HG02840 (cell line): ENCODE measurements at regions not wholly inside any gene's neighbourhood (a gene's known extent, or its start where the extent isn't known, plus 50 kb on each side); places are given as distances from the start of the nearest gene placed in this dataset.

ENCODE experiments used
- ATAC-seq: cut with Tn5 transposase; IDR thresholded peaks from one replicate; pipeline ENCODE4 v1.9.1; 2021; ENCODE audit warnings: mild to moderate bottlenecking, moderate library complexity, moderate number of reproducible peaks; ENCODE audit not compliant: unreplicated experiment, low FRiP score

DNA sequence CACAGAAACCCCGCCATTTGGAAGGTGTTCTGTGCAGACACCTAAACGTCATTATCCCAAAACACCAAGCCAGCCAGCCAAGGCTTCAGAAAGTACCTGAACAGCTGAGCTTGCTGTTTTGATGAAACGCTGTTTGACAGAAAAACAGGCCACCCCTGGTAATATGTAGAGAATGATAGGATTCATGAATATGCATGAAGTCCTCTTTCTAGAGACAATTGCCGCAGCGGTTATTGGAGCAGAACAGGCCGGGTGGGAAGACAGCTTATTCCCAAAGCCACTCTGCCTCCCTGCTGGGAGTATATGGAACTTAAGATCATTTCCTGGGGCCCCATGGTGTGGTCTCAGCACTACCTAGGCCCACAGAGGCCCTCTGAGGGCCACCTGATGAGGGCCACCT is 229.5 kb downstream of the UQCRFS1 start:
- ATAC-seq: no peak

DNA sequence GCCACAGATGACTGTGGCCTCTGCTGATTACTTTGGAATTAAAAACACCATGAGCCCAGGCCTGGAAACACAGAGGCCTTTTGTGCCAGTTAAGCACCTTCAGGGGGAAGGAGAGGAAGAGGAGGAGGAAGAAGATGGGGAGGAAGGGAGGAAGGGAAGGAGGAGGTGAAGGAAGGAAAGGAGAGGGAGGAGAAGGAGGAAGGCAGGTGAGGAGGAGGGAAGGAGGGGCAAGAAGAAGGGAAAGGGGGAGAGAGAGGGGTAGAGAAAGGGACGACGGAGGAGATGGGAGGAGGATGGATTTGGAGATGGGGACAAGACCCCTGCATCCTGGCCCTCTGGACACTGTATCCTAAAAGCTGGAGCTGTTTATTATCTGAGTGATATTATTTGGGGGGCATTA is 231.0 kb downstream of the UQCRFS1 start:
- no peak for ATAC-seq

DNA sequence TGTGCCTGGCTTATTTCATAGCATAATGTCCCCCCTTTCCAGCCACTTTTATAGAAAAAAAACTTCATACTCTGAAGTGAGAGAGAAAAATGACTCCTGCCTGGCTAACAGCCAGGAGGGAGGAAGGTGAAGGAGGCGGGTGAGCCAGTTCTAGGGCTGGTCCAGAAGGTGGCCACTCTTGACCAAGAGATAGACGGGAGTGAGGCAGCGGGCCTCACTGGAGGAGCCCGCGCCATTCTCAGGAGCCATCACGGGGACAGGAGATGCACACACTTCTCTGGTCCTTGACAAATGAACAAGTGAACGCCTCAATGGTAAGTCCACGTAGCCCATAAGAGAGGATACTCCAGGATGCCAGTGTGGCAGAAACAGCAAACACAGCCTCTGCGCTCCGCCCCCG is 231.4 kb downstream of the UQCRFS1 start:
- ATAC-seq: no peak

- ATAC-seq: no peak
Measured at GRCh38 chr19:28980236-28980868, 232.6 kb downstream of the UQCRFS1 start.

- ATAC-seq: no peak
Measured at GRCh38 chr19:28977826-28978225, 235.1 kb downstream of the UQCRFS1 start.

DNA sequence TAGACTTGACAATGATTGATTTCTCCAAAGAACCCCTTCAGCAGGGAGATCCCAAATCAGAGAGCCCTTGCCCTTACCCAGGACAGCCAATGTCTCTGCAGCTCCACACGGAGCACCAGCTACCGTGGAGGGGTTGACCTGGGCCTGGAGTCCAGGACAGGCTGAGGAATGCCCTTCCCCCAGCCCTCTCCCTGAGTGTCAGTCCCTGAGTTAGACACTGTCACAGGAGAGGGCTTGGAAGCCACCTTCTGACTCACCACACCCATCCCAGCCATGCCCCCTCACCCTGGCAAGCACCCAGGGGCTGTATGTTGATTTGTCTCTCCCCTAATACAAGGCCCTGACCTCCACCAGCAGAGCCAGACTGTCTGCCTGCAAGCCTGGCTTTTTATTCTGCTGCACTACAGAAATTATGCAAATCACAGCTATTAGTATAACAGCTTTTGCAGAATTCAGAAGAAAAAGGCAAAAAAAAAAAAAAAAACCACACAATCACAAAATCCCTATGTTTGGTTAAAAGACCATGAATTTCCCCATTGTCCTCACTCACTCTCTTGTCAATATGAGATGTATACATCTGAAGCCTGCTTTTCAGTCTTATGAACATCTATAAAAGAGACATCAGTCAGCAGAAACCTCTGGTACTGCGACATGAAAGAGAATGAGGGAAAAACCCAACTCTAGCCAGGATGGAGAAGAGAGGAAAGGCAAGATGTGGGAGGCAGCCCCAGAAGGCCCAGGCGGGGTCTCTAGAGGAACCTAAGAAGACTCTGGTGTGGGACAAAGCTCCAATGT is 240.7 kb downstream of the UQCRFS1 start:
- no peak for ATAC-seq

- no peak for ATAC-seq
Measured at GRCh38 chr19:28971513-28971912, 241.4 kb downstream of the UQCRFS1 start.

- no peak for ATAC-seq
Measured at GRCh38 chr19:28971049-28971448, 241.9 kb downstream of the UQCRFS1 start.

- ATAC-seq: no peak
Measured at GRCh38 chr19:28968721-28969120, 244.2 kb downstream of the UQCRFS1 start.

DNA sequence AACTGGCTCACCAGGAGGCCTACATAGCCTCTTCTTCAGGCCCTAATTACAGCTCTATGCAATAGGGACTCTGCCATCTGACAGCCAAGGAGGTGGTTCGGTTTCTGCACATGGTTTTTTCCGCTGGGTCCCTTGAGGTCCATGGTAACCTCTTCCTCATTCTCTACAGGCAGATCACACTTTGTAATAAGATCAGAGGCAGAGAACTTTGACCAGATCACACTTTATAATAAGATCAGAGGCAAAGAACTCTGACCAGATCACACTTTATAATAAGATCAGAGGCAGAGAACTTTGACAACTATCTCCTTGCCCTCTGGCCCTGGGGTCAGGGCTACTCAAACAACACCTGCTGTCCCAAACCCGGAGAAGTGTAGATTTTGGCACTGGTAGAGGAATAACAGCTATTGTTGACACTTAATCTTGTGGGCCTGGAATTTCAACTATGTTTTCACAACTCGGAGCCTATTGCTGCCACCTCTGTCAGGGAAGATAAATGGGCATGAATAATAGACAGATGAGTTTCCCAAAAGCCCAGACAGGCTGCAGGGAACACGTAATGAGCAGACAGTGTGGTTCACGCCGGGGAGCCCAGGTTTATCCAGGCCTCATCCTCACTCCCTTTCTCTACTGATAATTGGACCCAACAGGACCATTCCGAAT is 246.1 kb downstream of the UQCRFS1 start:
- ATAC-seq: no peak

GRCh38 chr19:28964500-28964899 is 248.5 kb downstream of the UQCRFS1 start:
- no peak for ATAC-seq

DNA sequence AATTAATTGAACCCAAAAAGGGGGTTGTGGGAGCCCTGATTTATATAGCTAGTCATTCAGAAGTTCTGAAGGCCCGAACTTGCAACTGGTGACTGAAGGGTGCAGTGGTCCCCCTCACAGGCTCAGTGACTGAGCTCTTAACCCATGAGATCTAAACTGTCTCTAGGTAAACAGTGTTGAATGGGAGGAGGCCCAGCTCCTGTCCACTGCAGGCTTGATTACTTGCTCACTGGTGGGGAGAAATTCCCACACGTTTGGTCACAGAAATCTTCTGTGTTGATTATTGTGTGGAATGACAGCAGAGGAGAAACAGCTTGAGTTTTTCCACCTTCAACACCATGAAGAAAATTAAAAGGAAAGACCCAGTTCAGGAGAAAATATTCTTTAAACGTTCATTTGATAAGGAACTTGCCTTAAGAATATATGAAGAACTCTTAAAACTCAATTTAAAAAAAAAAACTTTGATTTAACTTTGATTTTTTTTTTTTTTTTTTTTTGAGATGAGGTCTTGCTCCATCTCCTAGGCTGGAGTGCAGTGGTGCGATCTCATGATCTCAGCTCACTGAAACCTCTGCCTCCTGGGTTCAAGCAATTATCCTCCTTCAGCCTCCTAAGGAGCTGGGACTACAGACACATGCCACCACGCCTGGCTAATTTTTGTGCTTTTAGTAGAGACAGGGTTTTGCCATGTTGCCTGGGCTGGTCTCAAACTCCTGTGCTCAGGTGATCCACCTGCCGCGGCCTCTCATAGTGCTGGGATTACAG is 249.3 kb downstream of the UQCRFS1 start:
- no peak for ATAC-seq

DNA sequence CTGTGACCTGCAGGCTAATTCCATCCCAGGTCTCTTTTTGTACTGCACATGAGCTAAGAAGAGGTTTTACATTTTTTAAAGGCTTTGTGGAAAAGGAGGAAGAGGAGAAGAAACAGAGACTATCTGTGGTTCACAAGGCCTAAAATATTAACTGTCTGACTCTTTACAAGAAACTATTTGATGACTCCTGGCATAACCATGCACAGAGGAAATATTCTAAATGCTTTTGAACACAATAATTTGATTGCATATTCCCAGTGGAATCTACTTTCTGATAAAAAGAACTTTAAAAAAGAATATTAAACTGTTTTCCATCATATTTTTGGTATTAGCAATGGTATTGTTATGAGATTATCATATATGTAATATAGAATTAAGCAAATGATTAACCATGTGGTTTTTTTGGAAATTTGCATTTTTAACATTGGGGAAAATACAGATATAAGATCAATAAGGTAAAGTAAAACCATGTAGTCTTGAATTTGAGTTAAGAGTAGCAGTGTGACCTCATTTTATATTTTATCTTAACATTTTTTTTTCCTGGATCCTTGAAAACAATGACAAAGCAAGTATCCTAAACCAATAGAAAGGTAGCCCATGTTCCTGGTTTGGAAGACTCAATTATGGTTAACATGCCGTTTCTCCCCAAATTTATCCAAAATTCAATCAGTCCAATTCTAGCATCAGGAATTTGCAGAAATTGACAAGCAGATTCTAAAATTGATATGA is 251.0 kb downstream of the UQCRFS1 start:
- ATAC-seq: no peak

DNA sequence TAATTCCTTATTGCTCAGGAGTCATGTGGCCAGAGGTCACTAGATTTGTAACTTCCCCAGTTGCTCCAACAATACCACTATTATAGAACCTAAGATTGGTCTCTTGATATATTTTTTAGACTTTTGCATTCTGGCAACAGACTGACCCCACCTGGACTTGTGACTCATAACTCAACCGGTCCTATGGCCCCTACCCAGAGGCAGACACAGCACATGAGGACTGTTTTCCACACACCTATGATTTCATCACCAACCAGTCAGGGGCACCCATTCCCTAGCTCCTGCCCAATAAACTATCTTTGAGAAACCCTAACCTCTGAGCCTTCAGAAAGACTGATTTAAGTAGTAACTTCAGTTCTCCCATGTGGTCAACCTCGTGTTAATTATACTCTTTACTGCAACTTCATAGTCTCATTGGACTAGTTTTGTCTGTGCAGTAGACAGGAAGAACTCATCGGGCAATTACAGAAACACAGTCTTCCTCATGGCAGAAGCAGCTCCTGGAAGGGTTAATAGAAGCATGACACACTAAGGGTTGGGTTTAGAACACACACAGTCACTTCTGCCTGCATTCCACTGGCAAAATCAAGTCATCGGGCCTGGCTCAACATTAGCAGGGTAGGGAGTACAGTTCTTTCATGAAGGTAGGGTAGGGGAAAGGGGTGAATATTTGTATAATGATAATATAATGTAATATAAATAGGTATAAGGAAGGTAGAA is 251.8 kb downstream of the UQCRFS1 start:
- ATAC-seq: no peak

DNA sequence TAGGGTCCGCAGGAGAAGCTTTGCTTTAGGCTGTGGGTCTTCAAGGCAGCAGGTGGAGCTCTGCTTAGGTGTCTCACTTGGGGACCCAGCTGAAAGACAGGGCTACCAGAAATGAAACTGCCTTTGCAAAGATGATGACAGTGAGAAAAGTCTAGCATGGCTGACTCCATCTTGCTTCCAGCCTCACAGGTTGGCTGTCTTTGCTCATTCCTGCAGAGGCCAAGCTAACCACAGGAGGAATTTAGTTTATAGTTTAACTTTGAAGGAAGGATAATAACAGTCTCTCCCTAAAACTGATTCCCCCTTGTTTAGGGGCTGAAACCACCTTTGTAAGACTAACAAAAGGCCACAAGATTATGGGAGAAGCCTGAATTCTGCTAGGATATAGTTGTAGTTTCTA is 252.4 kb downstream of the UQCRFS1 start:
- no peak for ATAC-seq

DNA sequence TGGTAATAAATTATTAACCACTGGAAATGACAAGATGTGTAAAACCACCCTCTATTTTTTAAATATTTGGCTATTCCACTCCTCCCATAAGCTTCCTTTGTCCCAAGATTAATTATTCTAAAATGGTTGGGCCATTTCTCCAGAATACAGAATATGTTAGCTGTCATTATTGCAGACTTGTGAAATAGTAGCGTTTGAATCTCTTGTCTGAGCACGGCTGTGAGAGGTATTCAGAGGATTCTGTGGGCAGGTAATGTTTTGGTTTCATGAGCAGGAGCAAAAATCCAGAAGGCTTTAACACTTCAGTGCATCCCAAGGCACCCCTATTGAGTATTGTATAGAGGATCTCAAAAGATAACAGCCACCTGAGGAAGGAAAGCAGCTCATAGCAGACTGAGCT is 256.0 kb downstream of the UQCRFS1 start:
- ATAC-seq: no peak

GRCh38 chr19:28956421-28956820 is 256.5 kb downstream of the UQCRFS1 start:
- no peak for ATAC-seq

DNA sequence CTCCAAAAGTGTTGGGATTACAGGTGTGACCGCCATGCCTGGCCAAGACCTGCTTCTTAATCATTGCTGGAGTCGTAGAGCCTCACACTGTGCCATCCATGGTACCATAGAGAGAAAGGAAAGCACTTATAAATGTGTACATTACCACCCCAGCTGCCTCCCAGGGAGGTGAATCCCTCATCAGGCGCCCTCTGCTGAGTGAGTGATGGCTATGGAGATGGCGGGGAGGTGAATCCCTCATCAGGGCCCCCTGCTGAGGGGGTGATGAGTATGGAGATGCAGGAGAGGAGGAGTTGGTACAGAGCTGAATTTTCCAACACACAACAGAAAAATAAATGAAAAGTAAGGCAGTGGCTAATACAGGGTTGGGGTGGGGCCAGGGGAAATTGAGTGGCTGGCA is 263.4 kb downstream of the UQCRFS1 start:
- ATAC-seq: no peak

DNA sequence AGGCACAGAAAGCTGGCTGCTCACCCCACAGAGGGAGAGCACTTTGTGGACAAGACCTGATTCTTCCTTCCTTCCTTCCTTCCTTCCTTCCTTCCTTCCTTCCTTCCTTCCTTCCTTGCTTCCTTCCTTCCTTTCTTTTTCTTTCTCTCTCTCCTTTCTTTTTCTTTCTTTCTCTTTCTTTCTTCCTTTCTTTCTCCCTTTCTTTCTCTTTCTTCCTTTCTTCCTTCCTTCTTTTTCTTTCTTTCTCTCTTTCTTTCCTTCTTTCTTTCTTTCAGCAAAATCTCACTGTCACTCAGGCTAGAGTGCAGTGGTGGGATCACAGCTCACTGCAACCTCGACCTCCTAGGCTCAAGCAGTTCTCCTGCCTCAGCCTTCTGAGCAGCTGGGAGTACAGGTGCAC is 263.9 kb downstream of the UQCRFS1 start:
- ATAC-seq: no peak

- no peak for ATAC-seq
Measured at GRCh38 chr19:28948566-28948965, 264.4 kb downstream of the UQCRFS1 start.
